ENCODE measurements at regions not wholly inside any gene's neighbourhood (a gene's known extent, or its start where the extent isn't known, plus 50 kb on each side); places are given as distances from the start of the nearest gene placed in this dataset.

GRCh38 chr2:66915237-66915636, 480.3 kb downstream of the MEIS1 start:
- RAD21 ChIA-PET (ENCODE audit: unreplicated experiment), result no interaction called here
- FAIRE-seq, result no peak
- Histone ChIP-seq H3K27ac (ENCODE audit: control insufficient read depth, insufficient read depth) (no peak overlapping the region), H3K79me2 (ENCODE audit: control insufficient read depth, insufficient read depth, low read length) (no peaks in the 10 kb centered on the region), H3K4me2 (ENCODE audit: control insufficient read depth, insufficient read depth) (no peak overlapping the region), H2AFZ (ENCODE audit: control insufficient read depth, low read depth, low read length) (no peak overlapping the region), H4K20me1 (ENCODE audit: control insufficient read depth, insufficient read depth) (no peaks in the 10 kb centered on the region), H3K4me1 (ENCODE audit: control insufficient read depth, insufficient read depth, low read length) (no peaks in the 10 kb centered on the region), H3K9ac (ENCODE audit: control insufficient read depth, insufficient read depth, low read length) (no peak overlapping the region), H3K36me3 (ENCODE audit: control insufficient read depth in 2 of 2, insufficient read depth in 2 of 2, low read length in 1 of 2) (no peaks in the 10 kb centered on the region), H3K27me3 (replicated peaks in 1 of 2; ENCODE audit: control insufficient read depth in 2 of 2, insufficient read depth in 2 of 2, low read length in 1 of 2) (no peaks in the 10 kb centered on the region), H3K9me3 (replicated peaks; ENCODE audit: control insufficient read depth, insufficient read depth, low read length) (no peaks in the 10 kb centered on the region), H3K4me3 (no peak overlapping the region)
- DNase-seq (ENCODE audit: low read depth, low spot score), result no peak
- WGBS (ENCODE audit: insufficient coverage, insufficient replicate concordance, low lambda C conversion rate, missing lambda C conversion rate), result 0% methylated on average over 2 of the region's 2 CpGs
- no TSS peak for BruUV-seq (replicated peaks)
- CTCF ChIA-PET, result no interaction called here
- POLR2A ChIA-PET, result no interaction called here
- no peak for ATAC-seq
- SMC1A ChIA-PET (ENCODE audit: uncharacterized antibody, unreplicated experiment), result no interaction called here
- in situ Hi-C loops (cut with MboI), result no loop called here
- TF ChIP-seq LARP7 (IDR thresholded peaks at IDR 0.05) (no peak), POU2F2 (IDR thresholded peaks at IDR 0.05; ENCODE audit: borderline replicate concordance, low read depth, low read length) (no peak), HDGF (IDR thresholded peaks at IDR 0.05) (no peak), TCF3 (IDR thresholded peaks at IDR 0.05; ENCODE audit: borderline replicate concordance, insufficient read depth, low read depth, low read length) (no peak), TARDBP (IDR thresholded peaks at IDR 0.05; ENCODE audit: borderline replicate concordance) (no peak), ELK1 (IDR thresholded peaks at IDR 0.05; ENCODE audit: low read depth, low read length) (no peak), SRF (IDR thresholded peaks at IDR 0.05; ENCODE audit: low read depth in 2 of 2, low read length in 2 of 2) (no peak), ETV6 (conservative IDR thresholded peaks at IDR 0.05 in 1 of 2, IDR thresholded peaks at IDR 0.05 in 1 of 2; ENCODE audit: borderline replicate concordance in 1 of 2, low read depth in 1 of 2) (no peak)
- intact Hi-C loops (cut with micrococcal nuclease; ENCODE audit: unreplicated experiment), result no loop called here

DNA sequence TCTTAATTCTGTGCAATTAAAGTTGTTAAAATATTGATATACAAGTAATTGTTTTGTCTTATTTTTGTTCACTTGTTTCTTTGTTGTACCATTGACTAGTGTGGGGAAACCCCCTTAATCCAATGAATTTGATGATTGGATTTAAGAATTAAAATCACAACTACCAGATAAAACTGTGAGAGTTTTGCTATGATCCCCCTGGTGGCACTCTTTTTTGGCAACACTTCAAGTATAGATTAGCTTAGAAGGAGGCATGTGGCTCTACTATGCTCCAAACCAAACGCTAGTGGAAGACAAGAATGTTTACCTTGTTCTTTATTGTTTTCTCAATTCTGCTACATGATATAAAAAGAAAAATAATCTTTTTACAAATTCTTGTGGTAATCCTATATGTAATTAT, 477.8 kb upstream of the ETAA1 start:
- no TSS peak for BruUV-seq (replicated peaks)
- RAD21 ChIA-PET (ENCODE audit: unreplicated experiment), result no interaction called here

More for the DNA sequence above, 477.8 kb upstream of the ETAA1 start:
- Histone ChIP-seq H3K4me2 (ENCODE audit: control insufficient read depth, insufficient read depth) (no peak overlapping the region), H3K9me3 (replicated peaks; ENCODE audit: control insufficient read depth, insufficient read depth, low read length) (no peaks in the 10 kb centered on the region), H3K4me1 (ENCODE audit: control insufficient read depth, insufficient read depth, low read length) (no peaks in the 10 kb centered on the region), H2AFZ (ENCODE audit: control insufficient read depth, low read depth, low read length) (no peak overlapping the region), H3K36me3 (ENCODE audit: control insufficient read depth in 2 of 2, insufficient read depth in 2 of 2, low read length in 1 of 2) (no peaks in the 10 kb centered on the region), H3K79me2 (ENCODE audit: control insufficient read depth, insufficient read depth, low read length) (no peaks in the 10 kb centered on the region), H3K27ac (ENCODE audit: control insufficient read depth, insufficient read depth) (no peak overlapping the region), H3K4me3 (no peak overlapping the region), H3K9ac (ENCODE audit: control insufficient read depth, insufficient read depth, low read length) (no peak overlapping the region), H3K27me3 (replicated peaks in 1 of 2; ENCODE audit: control insufficient read depth in 2 of 2, insufficient read depth in 2 of 2, low read length in 1 of 2) (no peaks in the 10 kb centered on the region), H4K20me1 (ENCODE audit: control insufficient read depth, insufficient read depth) (no peaks in the 10 kb centered on the region)
- DNase-seq (ENCODE audit: low read depth, low spot score) (no peak), ATAC-seq (no peak), FAIRE-seq (no peak)
- ChIA-PET POLR2A (no interaction called here), CTCF (no interaction called here), SMC1A (ENCODE audit: uncharacterized antibody, unreplicated experiment) (no interaction called here)
- intact Hi-C loops (cut with micrococcal nuclease; ENCODE audit: unreplicated experiment), result no loop called here
- no peak for TF ChIP-seq ATF3 (IDR thresholded peaks at IDR 0.05; ENCODE audit: borderline replicate concordance, extremely low read depth, low read depth, low read length)
- TF ChIP-seq STAT3 (IDR thresholded peaks at IDR 0.05; ENCODE audit: low read depth, low read length), result no peak
- no peak for TF ChIP-seq TAF1 (IDR thresholded peaks at IDR 0.05; ENCODE audit: borderline replicate concordance, low read depth, low read length)
- TF ChIP-seq ZNF274 (IDR thresholded peaks at IDR 0.05; ENCODE audit: insufficient read depth, insufficient read length), result no peak
- in situ Hi-C loops (cut with MboI), result no loop called here
- WGBS (ENCODE audit: insufficient coverage, insufficient replicate concordance, low lambda C conversion rate, missing lambda C conversion rate), result 0% methylated on average over 1 of the region's 1 CpG

All from GM12878 (cell line).